ENCODE measurements at regions not wholly inside any gene's neighbourhood (a gene's known extent, or its start where the extent isn't known, plus 50 kb on each side); places are given as distances from the start of the nearest gene placed in this dataset.

DNA sequence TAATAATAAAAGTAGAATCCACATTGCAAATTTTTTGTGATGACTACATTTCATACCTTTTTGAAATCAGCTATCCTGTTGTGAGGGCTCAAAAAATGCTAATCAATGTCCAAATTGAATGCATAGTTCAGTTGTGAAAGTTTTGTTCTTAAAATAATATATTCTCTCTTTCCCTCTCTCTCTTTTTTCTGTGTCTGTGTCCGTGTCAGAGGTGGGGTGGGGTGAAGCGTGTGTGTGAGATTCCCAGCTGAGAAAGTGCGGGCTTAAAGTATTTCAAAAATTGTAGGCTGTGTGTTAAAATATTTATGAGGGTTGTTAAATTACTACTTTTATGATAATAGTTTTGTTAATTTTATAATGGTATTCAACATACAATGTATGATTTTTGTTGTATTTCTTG is 388.0 kb upstream of the LRRTM4 start:
- TF ChIP-seq, protein P1, sequence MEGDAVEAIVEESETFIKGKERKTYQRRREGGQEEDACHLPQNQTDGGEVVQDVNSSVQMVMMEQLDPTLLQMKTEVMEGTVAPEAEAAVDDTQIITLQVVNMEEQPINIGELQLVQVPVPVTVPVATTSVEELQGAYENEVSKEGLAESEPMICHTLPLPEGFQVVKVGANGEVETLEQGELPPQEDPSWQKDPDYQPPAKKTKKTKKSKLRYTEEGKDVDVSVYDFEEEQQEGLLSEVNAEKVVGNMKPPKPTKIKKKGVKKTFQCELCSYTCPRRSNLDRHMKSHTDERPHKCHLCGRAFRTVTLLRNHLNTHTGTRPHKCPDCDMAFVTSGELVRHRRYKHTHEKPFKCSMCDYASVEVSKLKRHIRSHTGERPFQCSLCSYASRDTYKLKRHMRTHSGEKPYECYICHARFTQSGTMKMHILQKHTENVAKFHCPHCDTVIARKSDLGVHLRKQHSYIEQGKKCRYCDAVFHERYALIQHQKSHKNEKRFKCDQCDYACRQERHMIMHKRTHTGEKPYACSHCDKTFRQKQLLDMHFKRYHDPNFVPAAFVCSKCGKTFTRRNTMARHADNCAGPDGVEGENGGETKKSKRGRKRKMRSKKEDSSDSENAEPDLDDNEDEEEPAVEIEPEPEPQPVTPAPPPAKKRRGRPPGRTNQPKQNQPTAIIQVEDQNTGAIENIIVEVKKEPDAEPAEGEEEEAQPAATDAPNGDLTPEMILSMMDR (IDR thresholded peaks at IDR 0.05): no peak
- TF ChIP-seq POLR2AphosphoS5 (IDR thresholded peaks at IDR 0.05): no peak
- TF ChIP-seq POLR2A (IDR thresholded peaks at IDR 0.05): no peak
- no peak for TF ChIP-seq EP300 (IDR thresholded peaks at IDR 0.05; ENCODE audit: low read depth)

Data from transverse colon (tissue), 4 donors.